ENCODE measurements at regions not wholly inside any gene's neighbourhood (a gene's known extent, or its start where the extent isn't known, plus 50 kb on each side); places are given as distances from the start of the nearest gene placed in this dataset.

GRCh38 chr18:60196836-60197606 is 175.6 kb downstream of the MC4R start:
- H3K9ac ChIP-seq (ENCODE audit: low read length) = no peak overlapping the region
- DNase-seq = no peak
- no peak overlapping the region for H2BK120ac ChIP-seq (ENCODE audit: low read depth, low read length)
- H4K8ac ChIP-seq (ENCODE audit: low read length) = no peak overlapping the region
- no peak overlapping the region for H3K4me3 ChIP-seq (ENCODE audit: insufficient read depth in 1 of 2, low read depth in 1 of 2, low read length in 2 of 2)
- no peak overlapping the region for H3K23ac ChIP-seq (ENCODE audit: low read length in 2 of 2)
- no peak overlapping the region for H2BK15ac ChIP-seq (ENCODE audit: low read depth, poor library complexity, severe bottlenecking)
- H3K4me1 ChIP-seq (ENCODE audit: control insufficient read depth, insufficient read depth, low read depth, low read length) = no peaks in the 10 kb centered on the region
- no peak overlapping the region for H4K91ac ChIP-seq (ENCODE audit: low read length)
- no peak overlapping the region for H2BK5ac ChIP-seq (ENCODE audit: low read depth, low read length, poor library complexity, severe bottlenecking)
- H3K79me1 ChIP-seq (replicated peaks; ENCODE audit: low read length, poor library complexity, severe bottlenecking) = no peaks in the 10 kb centered on the region
- 70% methylated on average over 1 of the region's 6 CpGs for WGBS
- H3K14ac ChIP-seq (ENCODE audit: low read length in 2 of 2) = no peak overlapping the region
- H3K27me3 ChIP-seq (ENCODE audit: control insufficient read depth in 1 of 2, insufficient read depth in 1 of 2, low read length in 2 of 2) = no peaks in the 10 kb centered on the region
- H3K4me2 ChIP-seq (ENCODE audit: low read length, poor library complexity, severe bottlenecking) = no peak overlapping the region
- H3K18ac ChIP-seq (ENCODE audit: low read depth in 1 of 2, low read length in 2 of 2) = no peak overlapping the region
- no peak overlapping the region for H2AFZ ChIP-seq (ENCODE audit: low read depth, low read length)
- no peaks in the 10 kb centered on the region for H3K9me3 ChIP-seq (ENCODE audit: control insufficient read depth, low read length)
- no peak overlapping the region for H3K27ac ChIP-seq (ENCODE audit: low read length, poor library complexity, severe bottlenecking)
- no peaks in the 10 kb centered on the region for H3K36me3 ChIP-seq (ENCODE audit: control insufficient read depth in 1 of 2, insufficient read depth in 2 of 2, low read depth in 1 of 2, low read length in 2 of 2)
- no peak overlapping the region for H2AK5ac ChIP-seq (ENCODE audit: low read length, severe bottlenecking)
- H2BK12ac ChIP-seq (ENCODE audit: low read length in 2 of 2) = no peak overlapping the region
- H3K4ac ChIP-seq (ENCODE audit: low read depth in 1 of 2, low read length in 2 of 2) = no peak overlapping the region

GRCh38 chr18:60193780-60194179 is 178.8 kb downstream of the MC4R start:
- Histone ChIP-seq H2AFZ (ENCODE audit: low read depth, low read length) (no peak overlapping the region), H3K18ac (ENCODE audit: low read depth in 1 of 2, low read length in 2 of 2) (no peak overlapping the region), H2BK15ac (ENCODE audit: low read depth, poor library complexity, severe bottlenecking) (no peak overlapping the region), H3K36me3 (ENCODE audit: control insufficient read depth in 1 of 2, insufficient read depth in 2 of 2, low read depth in 1 of 2, low read length in 2 of 2) (no peaks in the 10 kb centered on the region), H3K27me3 (ENCODE audit: control insufficient read depth in 1 of 2, insufficient read depth in 1 of 2, low read length in 2 of 2) (no peaks in the 10 kb centered on the region), H3K4me1 (ENCODE audit: control insufficient read depth, insufficient read depth, low read depth, low read length) (no peaks in the 10 kb centered on the region), H3K27ac (ENCODE audit: low read length, poor library complexity, severe bottlenecking) (no peak overlapping the region), H2BK5ac (ENCODE audit: low read depth, low read length, poor library complexity, severe bottlenecking) (no peak overlapping the region), H4K91ac (ENCODE audit: low read length) (no peak overlapping the region), H3K4ac (ENCODE audit: low read depth in 1 of 2, low read length in 2 of 2) (no peak overlapping the region), H3K9me3 (ENCODE audit: control insufficient read depth, low read length) (no peaks in the 10 kb centered on the region), H4K8ac (ENCODE audit: low read length) (no peak overlapping the region), H2BK120ac (ENCODE audit: low read depth, low read length) (no peak overlapping the region), H3K79me1 (replicated peaks; ENCODE audit: low read length, poor library complexity, severe bottlenecking) (no peaks in the 10 kb centered on the region), H3K4me2 (ENCODE audit: low read length, poor library complexity, severe bottlenecking) (no peak overlapping the region), H2BK12ac (ENCODE audit: low read length in 2 of 2) (no peak overlapping the region), H3K4me3 (ENCODE audit: insufficient read depth in 1 of 2, low read depth in 1 of 2, low read length in 2 of 2) (no peak overlapping the region), H3K9ac (ENCODE audit: low read length) (no peak overlapping the region), H2AK5ac (ENCODE audit: low read length, severe bottlenecking) (no peak overlapping the region), H3K14ac (ENCODE audit: low read length in 2 of 2) (no peak overlapping the region), H3K23ac (ENCODE audit: low read length in 2 of 2) (no peak overlapping the region)
- DNase-seq = no peak
- WGBS = 63% methylated on average over 1 of the region's 1 CpG

DNA sequence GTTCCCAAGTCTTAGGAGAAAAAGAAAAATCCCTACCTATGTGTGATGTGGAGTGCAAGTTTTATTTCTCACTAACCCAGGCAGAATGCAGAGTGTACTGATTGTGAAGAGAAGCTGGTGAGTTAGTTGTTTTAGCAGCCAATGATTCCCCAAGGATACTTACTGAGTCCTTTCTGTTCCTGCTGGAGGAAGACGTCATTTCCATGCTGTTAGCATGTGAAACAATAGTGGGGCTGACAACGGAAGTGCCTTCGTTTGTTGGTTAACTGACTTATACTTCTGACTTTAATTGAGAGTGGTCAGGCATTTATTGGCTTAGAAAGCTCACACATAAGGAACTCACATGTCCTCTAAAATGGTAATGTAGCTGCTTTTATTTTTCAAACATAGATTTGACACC is 180.6 kb downstream of the MC4R start:
- H4K8ac ChIP-seq (ENCODE audit: low read length) = no peak overlapping the region
- no peaks in the 10 kb centered on the region for H3K79me1 ChIP-seq (replicated peaks; ENCODE audit: low read length, poor library complexity, severe bottlenecking)
- no peak overlapping the region for H4K91ac ChIP-seq (ENCODE audit: low read length)
- no peak overlapping the region for H2BK12ac ChIP-seq (ENCODE audit: low read length in 2 of 2)
- H3K4me3 ChIP-seq (ENCODE audit: insufficient read depth in 1 of 2, low read depth in 1 of 2, low read length in 2 of 2) = no peak overlapping the region
- no peak overlapping the region for H2AFZ ChIP-seq (ENCODE audit: low read depth, low read length)
- 52% methylated on average over 3 of the region's 3 CpGs for WGBS
- no peak overlapping the region for H3K27ac ChIP-seq (ENCODE audit: low read length, poor library complexity, severe bottlenecking)
- no peak overlapping the region for H2BK120ac ChIP-seq (ENCODE audit: low read depth, low read length)
- no peak overlapping the region for H2AK5ac ChIP-seq (ENCODE audit: low read length, severe bottlenecking)
- no peak overlapping the region for H3K14ac ChIP-seq (ENCODE audit: low read length in 2 of 2)
- DNase-seq = no peak
- no peak overlapping the region for H3K4ac ChIP-seq (ENCODE audit: low read depth in 1 of 2, low read length in 2 of 2)
- H3K9me3 ChIP-seq (ENCODE audit: control insufficient read depth, low read length) = no peaks in the 10 kb centered on the region
- H3K9ac ChIP-seq (ENCODE audit: low read length) = no peak overlapping the region
- H2BK5ac ChIP-seq (ENCODE audit: low read depth, low read length, poor library complexity, severe bottlenecking) = no peak overlapping the region
- no peak overlapping the region for H3K4me2 ChIP-seq (ENCODE audit: low read length, poor library complexity, severe bottlenecking)
- no peaks in the 10 kb centered on the region for H3K27me3 ChIP-seq (ENCODE audit: control insufficient read depth in 1 of 2, insufficient read depth in 1 of 2, low read length in 2 of 2)
- no peaks in the 10 kb centered on the region for H3K4me1 ChIP-seq (ENCODE audit: control insufficient read depth, insufficient read depth, low read depth, low read length)
- H3K18ac ChIP-seq (ENCODE audit: low read depth in 1 of 2, low read length in 2 of 2) = no peak overlapping the region
- no peaks in the 10 kb centered on the region for H3K36me3 ChIP-seq (ENCODE audit: control insufficient read depth in 1 of 2, insufficient read depth in 2 of 2, low read depth in 1 of 2, low read length in 2 of 2)
- H2BK15ac ChIP-seq (ENCODE audit: low read depth, poor library complexity, severe bottlenecking) = no peak overlapping the region
- H3K23ac ChIP-seq (ENCODE audit: low read length in 2 of 2) = no peak overlapping the region

GRCh38 chr18:60189856-60190255 is 182.7 kb downstream of the MC4R start:
- Histone ChIP-seq H3K27me3 (ENCODE audit: control insufficient read depth in 1 of 2, insufficient read depth in 1 of 2, low read length in 2 of 2) (no peaks in the 10 kb centered on the region), H2BK5ac (ENCODE audit: low read depth, low read length, poor library complexity, severe bottlenecking) (no peak overlapping the region), H3K14ac (ENCODE audit: low read length in 2 of 2) (no peak overlapping the region), H3K9ac (ENCODE audit: low read length) (no peak overlapping the region), H3K4me2 (ENCODE audit: low read length, poor library complexity, severe bottlenecking) (no peak overlapping the region), H2AK5ac (ENCODE audit: low read length, severe bottlenecking) (no peak overlapping the region), H3K4ac (ENCODE audit: low read depth in 1 of 2, low read length in 2 of 2) (no peak overlapping the region), H3K9me3 (ENCODE audit: control insufficient read depth, low read length) (no peaks in the 10 kb centered on the region), H2AFZ (ENCODE audit: low read depth, low read length) (no peak overlapping the region), H2BK15ac (ENCODE audit: low read depth, poor library complexity, severe bottlenecking) (no peak overlapping the region), H2BK12ac (ENCODE audit: low read length in 2 of 2) (no peak overlapping the region), H3K18ac (ENCODE audit: low read depth in 1 of 2, low read length in 2 of 2) (no peak overlapping the region), H3K27ac (ENCODE audit: low read length, poor library complexity, severe bottlenecking) (no peak overlapping the region), H4K8ac (ENCODE audit: low read length) (no peak overlapping the region), H3K23ac (ENCODE audit: low read length in 2 of 2) (no peak overlapping the region), H3K4me1 (ENCODE audit: control insufficient read depth, insufficient read depth, low read depth, low read length) (no peaks in the 10 kb centered on the region), H3K36me3 (ENCODE audit: control insufficient read depth in 1 of 2, insufficient read depth in 2 of 2, low read depth in 1 of 2, low read length in 2 of 2) (no peaks in the 10 kb centered on the region), H3K79me1 (replicated peaks; ENCODE audit: low read length, poor library complexity, severe bottlenecking) (no peaks in the 10 kb centered on the region), H4K91ac (ENCODE audit: low read length) (no peak overlapping the region), H2BK120ac (ENCODE audit: low read depth, low read length) (no peak overlapping the region), H3K4me3 (ENCODE audit: insufficient read depth in 1 of 2, low read depth in 1 of 2, low read length in 2 of 2) (no peak overlapping the region)
- 86% methylated on average over 2 of the region's 2 CpGs for WGBS
- no peak for DNase-seq

Data from mesenchymal stem cell (in vitro differentiated cells and primary cell).